NT2/D1 (cell line): ENCODE measurements at regions not wholly inside any gene's neighbourhood (a gene's known extent, or its start where the extent isn't known, plus 50 kb on each side); places are given as distances from the start of the nearest gene placed in this dataset.

ENCODE experiments used
- SUZ12 ChIP-seq: IDR thresholded peaks from 2 replicates; pipeline ENCODE4 v1.6.1; 2011; ENCODE audit not compliant: insufficient read length, insufficient read depth; ENCODE audit errors: extremely low read depth
- YY1 ChIP-seq: IDR thresholded peaks from 2 replicates; pipeline ENCODE4 v1.6.1; 2011; ENCODE audit not compliant: insufficient read length, insufficient read depth

GRCh38 chr18:55110436-55110835 is 151.2 kb upstream of the CCDC68 start:
- TF ChIP-seq SUZ12 (no peak), YY1 (no peak)
